Kidney (tissue), 13 donors: ENCODE measurements at regions not wholly inside any gene's neighbourhood (a gene's known extent, or its start where the extent isn't known, plus 50 kb on each side); places are given as distances from the start of the nearest gene placed in this dataset.

Source experiments
- DNase-seq, 5 donors: peaks; one replicate each; pipeline ENCODE4 v3.0.0-alpha.2; 2013 to 2020
- FAIRE-seq: peaks from 2 replicates; lab custom pipeline; 2012; peaks lifted over from hg19 to GRCh38; lab: Jason Lieb, UNC
- H3K27ac ChIP-seq, 2 donors: one replicate each; pipeline ENCODE4 v1.7.0; 2013; ENCODE audit warnings: low read depth in 2 of 2, low read length in 2 of 2, inconsistent platforms in 1 of 2
- H3K27me3 ChIP-seq: one replicate; pipeline ENCODE4 v1.7.1; 2013; ENCODE audit warnings: low read length, inconsistent platforms; ENCODE audit not compliant: control insufficient read depth, insufficient read depth
- H3K36me3 ChIP-seq, 3 donors: one replicate each; pipeline versions ENCODE4 v1.7.0 to v1.7.1; 2013; ENCODE audit warnings: low read length in 3 of 3, control low read depth in 1 of 3, inconsistent platforms in 1 of 3; ENCODE audit not compliant: insufficient read depth in 3 of 3, control insufficient read depth in 2 of 3
- H3K4me1 ChIP-seq, 3 donors: one replicate each; pipeline versions ENCODE4 v1.7.0 to v1.7.1; 2013; ENCODE audit warnings: low read length in 3 of 3, inconsistent platforms in 1 of 3, low read depth in 1 of 3; ENCODE audit not compliant: control insufficient read depth in 2 of 3, insufficient read depth in 2 of 3
- H3K4me3 ChIP-seq, 3 donors: one replicate each; pipeline versions ENCODE4 v1.7.0 to v1.8.1; 2013; ENCODE audit warnings: low read length in 3 of 3, control low read depth in 1 of 3, inconsistent platforms in 1 of 3
- H3K9ac ChIP-seq, 3 donors: one replicate each; pipeline versions ENCODE4 v1.7.0 to v1.7.1; 2013; ENCODE audit warnings: low read length in 3 of 3, control low read depth in 1 of 3, inconsistent platforms in 1 of 3
- H3K9me3 ChIP-seq, 3 donors: one replicate each; pipeline versions ENCODE4 v1.7.0 to v1.7.1; 2013; ENCODE audit warnings: low read length in 3 of 3, control low read depth in 1 of 3, inconsistent platforms in 1 of 3; ENCODE audit not compliant: control insufficient read depth in 2 of 3, insufficient read depth in 1 of 3
- CTCF ChIP-seq: IDR thresholded peaks from 3 replicates; pipeline ENCODE4 v1.5.1; 2012; ENCODE audit warnings: mild to moderate bottlenecking, moderate library complexity, borderline replicate concordance; ENCODE audit not compliant: insufficient read depth; ENCODE audit errors: extremely low read depth
- intact Hi-C: fragments of 100-400 bp; cut with DNase I; formaldehyde crosslinking; loops from one replicate; pipeline ENCODE4 v1.11.1; 2022
- donor health status: control.
- donor health status: control.
- donor health status: control.
- donor health status: control.
- donor health status: control.
- donor health status: DM: yes; HTN: yes; CAD: no.
- donor health status: Normal renal cell carcinoma (clear cell type).

- H3K9me3 ChIP-seq, result no peaks in the 10 kb centered on the region
- intact Hi-C loops, result no loop called here
- no peak overlapping the region for H3K4me3 ChIP-seq
- H3K9ac ChIP-seq, result no peak overlapping the region
- H3K27me3 ChIP-seq, result no peaks in the 10 kb centered on the region
- H3K36me3 ChIP-seq, result no peaks in the 10 kb centered on the region
- no peak for DNase-seq
- FAIRE-seq, result no peak
- no peaks in the 10 kb centered on the region for H3K4me1 ChIP-seq
- H3K27ac ChIP-seq, result no peak overlapping the region
- no peak for TF ChIP-seq CTCF
Observed at GRCh38 chr9:107839371-107839770, 349.8 kb upstream of the KLF4 start.

- H3K36me3 ChIP-seq, result no peaks in the 10 kb centered on the region
- H3K27ac ChIP-seq, result no peak overlapping the region
- FAIRE-seq, result no peak
- no peak for TF ChIP-seq CTCF
- H3K27me3 ChIP-seq, result no peaks in the 10 kb centered on the region
- DNase-seq, result no peak
- no peaks in the 10 kb centered on the region for H3K4me1 ChIP-seq
- no peak overlapping the region for H3K9ac ChIP-seq
- intact Hi-C loops, result no loop called here
- no peak overlapping the region for H3K4me3 ChIP-seq
- no peaks in the 10 kb centered on the region for H3K9me3 ChIP-seq
Observed at GRCh38 chr9:107838766-107839165, 349.2 kb upstream of the KLF4 start.

- FAIRE-seq (no peak), DNase-seq (no peak)
- H3K36me3 ChIP-seq, result no peaks in the 10 kb centered on the region
- H3K9ac ChIP-seq, result no peak overlapping the region
- intact Hi-C loops, result no loop called here
- H3K9me3 ChIP-seq, result no peaks in the 10 kb centered on the region
- H3K27ac ChIP-seq, result no peak overlapping the region
- no peaks in the 10 kb centered on the region for H3K27me3 ChIP-seq
- TF ChIP-seq CTCF, result no peak
- H3K4me3 ChIP-seq, result no peak overlapping the region
- no peaks in the 10 kb centered on the region for H3K4me1 ChIP-seq
Observed at GRCh38 chr9:107836300-107836699, 346.7 kb upstream of the KLF4 start.

GRCh38 chr9:107833295-107833694 is 343.7 kb upstream of the KLF4 start:
- Histone ChIP-seq H3K36me3 (no peaks in the 10 kb centered on the region), H3K4me1 (no peaks in the 10 kb centered on the region), H3K27ac (no peak overlapping the region), H3K4me3 (no peak overlapping the region), H3K27me3 (no peaks in the 10 kb centered on the region), H3K9me3 (no peaks in the 10 kb centered on the region), H3K9ac (no peak overlapping the region)
- FAIRE-seq, result no peak
- no peak for DNase-seq
- TF ChIP-seq CTCF, result no peak
- intact Hi-C loops, result no loop called here
